ENCODE measurements at regions not wholly inside any gene's neighbourhood (a gene's known extent, or its start where the extent isn't known, plus 50 kb on each side); places are given as distances from the start of the nearest gene placed in this dataset.

- H4K5ac ChIP-seq (ENCODE audit: insufficient read length, low read depth, low read length), result no peak overlapping the region
- H3K36me3 ChIP-seq (ENCODE audit: control insufficient read depth in 2 of 4, insufficient read depth in 4 of 4, low read length in 3 of 4), result no peaks in the 10 kb centered on the region
- no peaks in the 10 kb centered on the region for H3K9me3 ChIP-seq (ENCODE audit: insufficient read depth in 2 of 2, low read depth in 1 of 2, low read length in 1 of 2)
- WGBS, 2 experiments (ENCODE audit: extremely low coverage in 1 of 2, insufficient coverage in 1 of 2, insufficient read length in 1 of 2, insufficient replicate concordance in 2 of 2, low coverage in 1 of 2, low lambda C conversion rate in 2 of 2, missing lambda C conversion rate in 1 of 2), result 42% methylated on average over 7 of the region's 7 CpGs; no CpG with 5 or more reads in 1 of the 2 experiments
- H3K14ac ChIP-seq (ENCODE audit: insufficient read length), result no peak overlapping the region
- H3K79me2 ChIP-seq (ENCODE audit: control insufficient read depth in 1 of 2, insufficient read depth in 2 of 2, low read length in 2 of 2), result no peaks in the 10 kb centered on the region
- no peaks in the 10 kb centered on the region for H4K20me1 ChIP-seq (replicated peaks in 1 of 2; ENCODE audit: control insufficient read depth in 1 of 2, insufficient read depth in 2 of 2, low read length in 2 of 2)
- no peak overlapping the region for H2BK5ac ChIP-seq (ENCODE audit: low read depth, low read length)
- H3K9ac ChIP-seq (replicated peaks in 1 of 4; ENCODE audit: extremely low read depth in 1 of 4, low read depth in 3 of 4, low read length in 3 of 4), result no peak overlapping the region
- no peak overlapping the region for H2AFZ ChIP-seq (ENCODE audit: low read length)
- H3K27me3 ChIP-seq (replicated peaks in 1 of 4; ENCODE audit: control insufficient read depth in 3 of 4, extremely low read depth in 1 of 4, insufficient read depth in 3 of 4, low read length in 3 of 4), result no peaks in the 10 kb centered on the region
- H2BK15ac ChIP-seq (ENCODE audit: low read length), result no peak overlapping the region
- FAIRE-seq (peak; percentile 97), DNase-seq (ENCODE audit: low read depth in 1 of 2, low spot score in 2 of 2) (peak; percentile 50 to 67)
- H3K56ac ChIP-seq (replicated peaks; ENCODE audit: insufficient read length, low read depth, low read length), result no peak overlapping the region
- ChIA-PET CTCF (ENCODE audit: partially characterized antibody) (interaction anchor here (0.6 to 2.4 kb wide), 30 partner anchors 8 to 982 kb away, joined by 3 to 17 read pairs (median 4); no protein-coding TSS in a partner anchor), POLR2A (ENCODE audit: partially characterized antibody) (no interaction called here)
- no peak overlapping the region for H3K4me3 ChIP-seq (ENCODE audit: extremely low read depth in 1 of 4, insufficient read depth in 2 of 4, low read depth in 3 of 4, low read length in 4 of 4)
- no peaks in the 10 kb centered on the region for H3K79me1 ChIP-seq (ENCODE audit: low read depth, low read length)
- no peak overlapping the region for H2BK12ac ChIP-seq (ENCODE audit: low read depth, low read length)
- H3K18ac ChIP-seq (ENCODE audit: extremely low read depth, low read length), result no peak overlapping the region
- H2AK5ac ChIP-seq (ENCODE audit: low read depth, low read length), result no peak overlapping the region
- H2BK120ac ChIP-seq (replicated peaks; ENCODE audit: low read depth, low read length), result no peak overlapping the region
- no peak overlapping the region for H3K23ac ChIP-seq (ENCODE audit: insufficient read length)
- H3K23me2 ChIP-seq (ENCODE audit: low read depth, low read length), result no peaks in the 10 kb centered on the region
- H4K8ac ChIP-seq (ENCODE audit: extremely low read depth, insufficient read depth, low read length), result no peak overlapping the region
- no peaks in the 10 kb centered on the region for H3K4me1 ChIP-seq (replicated peaks in 1 of 4; ENCODE audit: control insufficient read depth in 3 of 4, insufficient read depth in 4 of 4, low read length in 3 of 4)
- H3K4ac ChIP-seq (replicated peaks; ENCODE audit: insufficient read length, low read depth, low read length), result no peak overlapping the region
- H4K91ac ChIP-seq (replicated peaks; ENCODE audit: insufficient read length, low read length), result no peak overlapping the region
- no peak overlapping the region for H3K4me2 ChIP-seq (ENCODE audit: insufficient read depth in 1 of 2, low read depth in 2 of 2, low read length in 2 of 2)
- no peak overlapping the region for H3K27ac ChIP-seq (ENCODE audit: low read depth, low read length)
- no peak overlapping the region for H2BK20ac ChIP-seq (ENCODE audit: low read length)
- TF ChIP-seq RAD21 (IDR thresholded peaks at IDR 0.05 in 1 of 2, conservative IDR thresholded peaks at IDR 0.05 in 1 of 2; ENCODE audit: low read depth in 2 of 2, low read length in 2 of 2), result peak; percentile 97 to 98
- TF ChIP-seq POU5F1 (IDR thresholded peaks at IDR 0.05; ENCODE audit: low read depth, low read length), result no peak
- no peak for TF ChIP-seq BCL11A (IDR thresholded peaks at IDR 0.05; ENCODE audit: low read depth in 2 of 2, low read length in 2 of 2)
- no peak for TF ChIP-seq TCF12 (IDR thresholded peaks at IDR 0.05; ENCODE audit: low read depth, low read length)
- peak; percentile 41 to 89 (median 83) for TF ChIP-seq CTCF (IDR thresholded peaks at IDR 0.05; ENCODE audit: control extremely low read depth in 1 of 3, insufficient read depth in 1 of 3, low read depth in 1 of 3, low read length in 3 of 3)
- TF ChIP-seq CEBPB (IDR thresholded peaks at IDR 0.05; ENCODE audit: low read depth, low read length), result peak; percentile 66; the same call in 1 of the 2 replicates
- TF ChIP-seq ATF3 (IDR thresholded peaks at IDR 0.05; ENCODE audit: insufficient read depth, low read depth, low read length), result no peak
- no peak for TF ChIP-seq PHF8 (conservative IDR thresholded peaks at IDR 0.05; ENCODE audit: low read depth, low read length)
- TF ChIP-seq RXRA (IDR thresholded peaks at IDR 0.05; ENCODE audit: insufficient read depth, low read depth, low read length), result no peak
- TF ChIP-seq KDM5A (IDR thresholded peaks at IDR 0.05; ENCODE audit: low read length), result no peak
Observed at GRCh38 chr3:117019082-117019713, 309.6 kb downstream of the TUSC7 start.
